IgD-negative memory B cell (primary cell): ENCODE measurements at regions not wholly inside any gene's neighbourhood (a gene's known extent, or its start where the extent isn't known, plus 50 kb on each side); places are given as distances from the start of the nearest gene placed in this dataset.
"Not testable (repeated sequence)": the region's sequence is repeated elsewhere in the genome, so short reads cannot be mapped to it uniquely, and the experiment has no call there.

Experiments
- H3K27ac Mint-ChIP-seq, 3 donors: one replicate each; pipeline ENCODE4 v1.8.0; 2020 to 2022; ENCODE audit warnings: mild to moderate bottlenecking in 3 of 3, mixed read lengths in 3 of 3, moderate library complexity in 1 of 3
- H3K27me3 Mint-ChIP-seq: one replicate; pipeline ENCODE4 v1.8.0; 2021; ENCODE audit warnings: mixed read lengths
- H3K36me3 Mint-ChIP-seq: one replicate; pipeline ENCODE4 v1.8.0; 2020; ENCODE audit warnings: mild to moderate bottlenecking, mixed read lengths
- H3K4me1 Mint-ChIP-seq, 3 donors: one replicate each; pipeline ENCODE4 v1.8.0; 2020 to 2022; ENCODE audit warnings: mixed read lengths in 3 of 3, mild to moderate bottlenecking in 1 of 3
- H3K4me3 Mint-ChIP-seq, 4 donors: one replicate each; pipeline ENCODE4 v1.8.0; 2020 to 2022; ENCODE audit warnings: mild to moderate bottlenecking in 4 of 4, mixed read lengths in 4 of 4, moderate library complexity in 3 of 4
- H3K9me3 Mint-ChIP-seq, 3 donors: one replicate each; pipeline ENCODE4 v1.8.0; 2020 to 2021; ENCODE audit warnings: mixed read lengths in 3 of 3, mild to moderate bottlenecking in 1 of 3

- Mint-ChIP-seq H3K27me3 (no peaks in the 10 kb centered on the region), H3K4me1 (no peaks in the 10 kb centered on the region), H3K9me3 (no peaks in the 10 kb centered on the region), H3K36me3 (no peaks in the 10 kb centered on the region), H3K4me3 (no peak overlapping the region), H3K27ac (peak overlapping the region in 1 of 3 donors; percentile 47)
These were observed 335.8 kb upstream of the DAB2 start for GRCh38 chr5:39760385-39761198.

DNA sequence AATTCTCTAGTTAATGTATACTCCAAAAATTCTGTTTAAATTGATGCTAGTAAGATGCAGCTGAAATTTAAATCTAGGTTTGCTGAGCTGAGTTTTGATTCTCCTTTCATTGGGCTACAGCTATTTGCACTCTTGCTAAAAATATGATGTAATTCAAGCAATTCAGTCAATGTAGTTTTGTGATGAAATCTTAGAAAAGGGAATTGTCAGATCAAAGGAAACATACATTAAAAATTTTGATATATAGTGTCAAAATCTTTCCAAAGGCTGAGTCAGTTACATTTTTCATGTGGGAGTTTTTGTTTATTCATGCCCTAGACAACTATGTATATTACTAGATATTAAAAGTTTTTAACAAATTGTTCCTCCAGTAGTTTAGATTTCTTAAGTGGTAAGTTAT is 334.9 kb upstream of the DAB2 start:
- H3K9me3 Mint-ChIP-seq = no peaks in the 10 kb centered on the region
- no peaks in the 10 kb centered on the region for H3K27me3 Mint-ChIP-seq
- no peaks in the 10 kb centered on the region for H3K4me1 Mint-ChIP-seq
- H3K36me3 Mint-ChIP-seq = no peaks in the 10 kb centered on the region
- H3K4me3 Mint-ChIP-seq = no peak overlapping the region
- H3K27ac Mint-ChIP-seq = no peak overlapping the region

DNA sequence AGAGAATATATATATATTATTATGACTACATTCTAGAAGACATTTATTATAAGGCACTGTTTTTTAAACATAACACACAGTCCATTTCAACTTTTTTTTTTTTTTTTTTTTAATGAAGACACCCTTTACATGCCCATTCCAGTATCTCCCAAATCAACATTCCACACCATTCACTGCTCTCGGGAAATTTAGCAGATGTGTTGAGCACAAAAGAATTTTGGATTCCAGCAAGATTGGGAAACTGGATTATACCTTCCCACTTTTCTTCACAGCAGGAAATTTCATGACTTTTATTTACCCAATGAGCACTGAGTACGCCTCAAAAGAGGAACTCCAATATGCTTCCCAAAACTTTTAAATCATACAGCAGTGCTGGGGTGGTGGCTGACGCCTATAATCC is 333.6 kb upstream of the DAB2 start:
- H3K4me1 Mint-ChIP-seq = no peaks in the 10 kb centered on the region
- H3K36me3 Mint-ChIP-seq = no peaks in the 10 kb centered on the region
- no peak overlapping the region for H3K27ac Mint-ChIP-seq

GRCh38 chr5:39757131-39757530 is 332.4 kb upstream of the DAB2 start:
- H3K27me3 Mint-ChIP-seq = no peaks in the 10 kb centered on the region
- no peaks in the 10 kb centered on the region for H3K9me3 Mint-ChIP-seq
- no peak overlapping the region for H3K27ac Mint-ChIP-seq
- no peak overlapping the region for H3K4me3 Mint-ChIP-seq
- H3K36me3 Mint-ChIP-seq = no peaks in the 10 kb centered on the region
- H3K4me1 Mint-ChIP-seq = no peaks in the 10 kb centered on the region

More for the DNA sequence above, 333.6 kb upstream of the DAB2 start:
- Mint-ChIP-seq H3K9me3 (no peaks in the 10 kb centered on the region), H3K4me3 (no peak overlapping the region), H3K27me3 (no peaks in the 10 kb centered on the region)

DNA sequence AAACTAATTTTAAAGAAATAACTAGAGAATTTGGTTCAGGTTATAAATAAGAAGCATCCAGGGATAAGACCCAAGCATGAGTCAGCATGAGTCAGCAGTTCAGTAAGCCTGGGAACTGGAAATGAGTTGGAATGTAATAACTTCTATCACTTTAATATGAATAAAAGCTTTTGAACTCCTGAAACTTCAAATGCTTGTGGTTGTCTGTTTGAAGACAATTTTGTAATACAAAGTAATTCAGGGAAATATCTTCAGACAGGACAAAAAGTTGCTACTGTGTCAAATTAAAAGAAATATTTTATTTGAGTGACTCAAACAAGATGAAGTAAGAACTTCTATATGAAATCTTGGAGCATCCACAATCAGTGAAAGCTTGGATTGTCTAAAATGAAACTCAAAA is 331.2 kb upstream of the DAB2 start:
- no peak overlapping the region for H3K4me3 Mint-ChIP-seq
- H3K27me3 Mint-ChIP-seq = no peaks in the 10 kb centered on the region
- H3K36me3 Mint-ChIP-seq = no peaks in the 10 kb centered on the region
- H3K9me3 Mint-ChIP-seq = peaks cover 0 to 4% (median 2%) of the 10 kb centered on the region in 3 donors
- no peaks in the 10 kb centered on the region for H3K4me1 Mint-ChIP-seq
- no peak overlapping the region for H3K27ac Mint-ChIP-seq

GRCh38 chr5:39755452-39755851 is 330.7 kb upstream of the DAB2 start:
- Mint-ChIP-seq H3K36me3 (no peaks in the 10 kb centered on the region), H3K4me1 (no peaks in the 10 kb centered on the region), H3K27me3 (no peaks in the 10 kb centered on the region), H3K4me3 (no peak overlapping the region), H3K9me3 (peaks cover 0 to 4% (median 3%) of the 10 kb centered on the region in 3 donors), H3K27ac (no peak overlapping the region)

DNA sequence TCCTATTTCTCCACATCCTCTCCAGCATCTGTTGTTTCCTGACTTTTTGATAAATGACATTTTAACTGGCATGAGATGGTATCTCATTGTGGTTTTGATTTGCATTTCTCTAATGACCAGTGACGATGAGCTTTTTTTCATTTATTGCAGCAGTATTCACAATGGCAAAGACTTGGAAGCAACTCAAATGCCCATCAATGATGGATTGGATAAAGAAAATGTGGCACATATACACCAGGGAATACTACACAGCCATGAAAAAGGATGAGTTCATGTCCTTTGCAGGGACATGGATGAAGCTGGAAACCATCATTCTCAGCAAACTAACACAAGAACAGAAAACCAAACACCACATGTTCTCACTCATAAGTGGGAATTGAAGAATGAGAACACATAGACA is 329.0 kb upstream of the DAB2 start:
- H3K27me3 Mint-ChIP-seq = not testable (repeated sequence)

GRCh38 chr5:39750661-39751060 is 325.9 kb upstream of the DAB2 start:
- Mint-ChIP-seq H3K4me1 (no peaks in the 10 kb centered on the region), H3K4me3 (no peak overlapping the region), H3K27ac (no peak overlapping the region), H3K36me3 (no peaks in the 10 kb centered on the region), H3K27me3 (no peaks in the 10 kb centered on the region), H3K9me3 (peaks cover 0 to 4% (median 3%) of the 10 kb centered on the region in 3 donors)

More for the DNA sequence above, 329.0 kb upstream of the DAB2 start:
- H3K27ac Mint-ChIP-seq, H3K4me1 Mint-ChIP-seq, H3K36me3 Mint-ChIP-seq, H3K9me3 Mint-ChIP-seq, H3K4me3 Mint-ChIP-seq: not testable (repeated sequence)

- Mint-ChIP-seq H3K4me1 (no peaks in the 10 kb centered on the region), H3K27me3 (no peaks in the 10 kb centered on the region), H3K27ac (no peak overlapping the region), H3K36me3 (no peaks in the 10 kb centered on the region), H3K4me3 (no peak overlapping the region), H3K9me3 (no peaks in the 10 kb centered on the region)
These were observed 318.1 kb upstream of the DAB2 start for GRCh38 chr5:39742916-39743315.

- no peaks in the 10 kb centered on the region for H3K9me3 Mint-ChIP-seq
- no peaks in the 10 kb centered on the region for H3K4me1 Mint-ChIP-seq
- no peaks in the 10 kb centered on the region for H3K36me3 Mint-ChIP-seq
- no peak overlapping the region for H3K4me3 Mint-ChIP-seq
- H3K27ac Mint-ChIP-seq = no peak overlapping the region
- H3K27me3 Mint-ChIP-seq = no peaks in the 10 kb centered on the region
These were observed 315.6 kb upstream of the DAB2 start for GRCh38 chr5:39740404-39740803.

DNA sequence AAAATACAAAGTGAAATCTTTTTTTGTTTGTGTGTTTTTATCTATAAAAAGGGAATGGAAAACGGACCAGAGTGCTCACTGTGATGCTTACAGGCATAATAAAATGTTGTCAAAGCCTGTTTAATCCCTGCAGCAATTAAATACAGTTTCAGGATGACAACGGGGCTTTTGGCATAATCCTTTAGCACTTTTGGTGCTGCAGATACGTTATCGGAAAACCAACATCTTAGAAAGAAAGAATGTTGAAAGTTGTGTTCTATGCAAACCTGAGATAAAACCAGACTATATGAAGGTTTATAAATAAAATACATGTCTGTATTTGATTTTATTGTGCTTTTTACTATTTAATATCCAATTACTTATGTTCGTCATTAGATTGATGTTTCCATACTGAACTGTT is 307.4 kb upstream of the DAB2 start:
- H3K4me1 Mint-ChIP-seq = peaks cover 0 to 2% (median 0%) of the 10 kb centered on the region in 3 donors
- H3K27ac Mint-ChIP-seq = no peak overlapping the region
- H3K9me3 Mint-ChIP-seq = no peaks in the 10 kb centered on the region
- no peak overlapping the region for H3K4me3 Mint-ChIP-seq
- no peaks in the 10 kb centered on the region for H3K36me3 Mint-ChIP-seq
- peaks cover 10% of the 10 kb centered on the region for H3K27me3 Mint-ChIP-seq

DNA sequence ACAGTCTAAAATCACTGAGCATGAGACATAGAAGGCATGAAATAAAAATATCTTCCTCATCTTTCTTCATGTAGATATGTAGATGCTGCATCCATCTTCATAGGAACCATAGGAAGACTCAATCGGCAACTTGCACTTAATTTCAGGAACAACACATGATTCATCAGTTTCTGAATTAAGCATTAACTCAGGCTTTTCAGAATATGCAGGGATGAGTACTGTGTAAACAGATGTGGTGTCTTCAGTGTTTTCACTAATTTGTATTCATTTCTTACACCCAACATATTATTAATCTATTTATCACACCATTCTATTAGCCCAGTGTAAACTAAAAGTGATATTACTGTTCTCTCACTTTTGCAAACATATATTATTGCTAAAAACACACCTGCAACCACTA is 305.9 kb upstream of the DAB2 start:
- Mint-ChIP-seq H3K36me3 (no peaks in the 10 kb centered on the region), H3K9me3 (no peaks in the 10 kb centered on the region), H3K27ac (no peak overlapping the region), H3K4me1 (peaks cover 0 to 2% (median 0%) of the 10 kb centered on the region in 3 donors), H3K4me3 (no peak overlapping the region), H3K27me3 (peaks cover 11% of the 10 kb centered on the region)

DNA sequence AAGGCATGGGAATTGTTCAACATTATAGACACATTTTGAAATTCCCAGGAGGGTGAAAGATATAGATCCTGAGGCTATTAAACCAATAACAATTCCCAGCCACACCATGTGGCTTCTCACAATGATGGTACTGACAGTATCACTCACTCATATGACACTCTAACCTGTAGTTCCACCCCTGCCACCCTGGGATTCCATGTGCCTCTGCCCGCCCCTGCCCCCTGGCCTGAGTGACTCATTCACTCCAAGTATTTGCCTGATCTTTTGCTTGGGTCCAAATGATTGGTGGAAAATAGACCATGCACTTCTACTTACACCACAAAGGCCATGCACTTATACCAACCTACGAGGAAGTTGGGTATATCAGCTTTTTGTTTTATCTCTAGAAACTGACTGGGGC is 305.2 kb upstream of the DAB2 start:
- no peaks in the 10 kb centered on the region for H3K9me3 Mint-ChIP-seq
- H3K27ac Mint-ChIP-seq = no peak overlapping the region
- no peak overlapping the region for H3K4me3 Mint-ChIP-seq
- peaks cover 12% of the 10 kb centered on the region for H3K27me3 Mint-ChIP-seq
- peaks cover 0 to 2% (median 0%) of the 10 kb centered on the region in 3 donors for H3K4me1 Mint-ChIP-seq
- H3K36me3 Mint-ChIP-seq = no peaks in the 10 kb centered on the region

DNA sequence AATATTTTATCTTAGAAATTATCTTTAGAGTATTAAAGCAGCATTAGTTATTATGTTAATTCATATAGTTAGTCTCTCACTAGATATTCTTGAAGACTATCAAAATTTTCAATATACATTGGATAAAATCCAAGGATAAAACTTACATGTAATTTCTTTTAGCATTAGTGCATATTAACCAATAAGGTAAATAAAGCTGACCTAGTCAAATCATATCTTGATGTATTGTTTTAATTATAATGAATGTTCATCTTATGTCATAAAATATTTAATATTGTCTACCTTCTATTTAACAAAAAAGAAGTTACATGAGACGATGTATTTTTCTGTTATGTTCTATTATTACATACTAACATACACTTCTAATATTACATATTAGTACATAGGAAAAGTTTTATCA is 301.7 kb upstream of the DAB2 start:
- no peak overlapping the region for H3K27ac Mint-ChIP-seq
- peaks cover 0 to 2% (median 0%) of the 10 kb centered on the region in 3 donors for H3K4me1 Mint-ChIP-seq
- H3K4me3 Mint-ChIP-seq = no peak overlapping the region
- H3K27me3 Mint-ChIP-seq = peaks cover 9% of the 10 kb centered on the region
- no peaks in the 10 kb centered on the region for H3K9me3 Mint-ChIP-seq
- no peaks in the 10 kb centered on the region for H3K36me3 Mint-ChIP-seq

DNA sequence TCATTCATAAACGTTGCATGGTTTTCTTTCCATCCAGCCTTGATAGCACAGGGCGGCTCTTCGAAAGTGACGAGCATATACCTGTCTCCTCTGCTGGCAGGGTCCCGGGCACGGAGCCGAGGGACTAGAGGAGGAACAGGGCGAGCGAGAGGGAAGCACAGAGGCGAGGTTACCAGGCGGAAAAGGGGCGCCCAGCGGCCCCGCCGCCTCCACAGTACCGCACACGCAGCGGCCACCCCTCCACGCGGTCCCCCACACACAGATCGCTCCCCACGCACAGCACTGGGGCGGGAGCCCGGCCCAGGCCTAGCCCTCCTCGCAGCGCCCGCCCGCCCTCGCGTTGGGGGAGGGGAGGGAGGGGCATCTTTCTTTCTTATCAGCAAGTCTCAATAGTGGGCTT is 296.6 kb upstream of the DAB2 start:
- Mint-ChIP-seq H3K4me3 (no peak overlapping the region), H3K27me3 (peaks cover 2% of the 10 kb centered on the region), H3K9me3 (no peaks in the 10 kb centered on the region), H3K4me1 (no peaks in the 10 kb centered on the region), H3K36me3 (no peaks in the 10 kb centered on the region), H3K27ac (no peak overlapping the region)

DNA sequence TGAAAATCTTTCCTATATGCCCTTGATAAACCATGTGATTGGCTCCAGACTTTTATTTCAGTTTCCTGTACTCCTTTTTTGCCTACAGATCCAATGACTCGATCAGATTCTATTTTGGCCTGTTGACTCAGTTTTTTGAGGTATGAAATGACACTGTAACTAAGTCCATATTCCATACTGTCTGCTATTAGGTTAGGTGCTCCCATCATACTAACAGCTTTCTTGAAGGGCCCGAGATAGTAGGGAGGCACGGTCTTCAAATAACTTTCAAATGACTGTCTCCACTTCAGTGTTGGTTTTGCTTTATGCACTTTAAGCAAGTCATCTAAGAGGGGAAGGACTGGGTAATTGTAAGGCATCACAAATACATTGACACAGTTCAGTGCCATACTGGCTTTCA is 295.4 kb upstream of the DAB2 start:
- H3K9me3 Mint-ChIP-seq = no peaks in the 10 kb centered on the region
- H3K36me3 Mint-ChIP-seq = no peaks in the 10 kb centered on the region

More for the DNA sequence above, 295.4 kb upstream of the DAB2 start:
- Mint-ChIP-seq H3K4me1 (no peaks in the 10 kb centered on the region), H3K4me3 (no peak overlapping the region), H3K27me3 (no peaks in the 10 kb centered on the region), H3K27ac (no peak overlapping the region)
